GM12873 (cell line): ENCODE measurements at regions not wholly inside any gene's neighbourhood (a gene's known extent, or its start where the extent isn't known, plus 50 kb on each side); places are given as distances from the start of the nearest gene placed in this dataset.
A peak's percentile ranks its signal among the peaks of the same experiment; 100 is the strongest.

Experiments
- TF ChIP-seq, protein P1 (sequence below): IDR thresholded peaks from 2 replicates; pipeline ENCODE4 v1.5.1; 2012; ENCODE audit warnings: low read depth, mild to moderate bottlenecking, moderate library complexity, low read length, control low read depth; ENCODE audit not compliant: insufficient read depth; ENCODE audit errors: missing control alignments

DNA sequence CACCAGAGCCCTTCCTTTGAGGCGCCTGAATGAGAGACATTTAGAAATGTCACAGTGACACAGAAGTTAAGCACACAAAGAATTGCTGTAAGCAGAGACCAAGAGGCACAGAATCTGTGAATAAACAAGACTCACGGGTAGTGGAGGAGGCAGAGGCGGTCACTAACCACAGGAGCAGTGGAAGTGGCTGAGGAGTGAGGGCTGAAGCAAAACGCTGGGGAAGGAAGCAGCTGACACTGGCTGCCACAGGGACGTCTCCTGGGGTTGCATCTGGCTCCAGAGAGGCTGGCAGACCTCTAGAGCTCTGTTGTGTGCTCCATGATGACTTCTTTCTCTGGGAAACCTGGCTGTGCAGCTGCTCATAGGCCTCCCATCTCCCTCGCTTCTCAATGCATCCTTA lies 65.0 kb upstream of the SLC2A12 start:
- TF ChIP-seq, protein P1, sequence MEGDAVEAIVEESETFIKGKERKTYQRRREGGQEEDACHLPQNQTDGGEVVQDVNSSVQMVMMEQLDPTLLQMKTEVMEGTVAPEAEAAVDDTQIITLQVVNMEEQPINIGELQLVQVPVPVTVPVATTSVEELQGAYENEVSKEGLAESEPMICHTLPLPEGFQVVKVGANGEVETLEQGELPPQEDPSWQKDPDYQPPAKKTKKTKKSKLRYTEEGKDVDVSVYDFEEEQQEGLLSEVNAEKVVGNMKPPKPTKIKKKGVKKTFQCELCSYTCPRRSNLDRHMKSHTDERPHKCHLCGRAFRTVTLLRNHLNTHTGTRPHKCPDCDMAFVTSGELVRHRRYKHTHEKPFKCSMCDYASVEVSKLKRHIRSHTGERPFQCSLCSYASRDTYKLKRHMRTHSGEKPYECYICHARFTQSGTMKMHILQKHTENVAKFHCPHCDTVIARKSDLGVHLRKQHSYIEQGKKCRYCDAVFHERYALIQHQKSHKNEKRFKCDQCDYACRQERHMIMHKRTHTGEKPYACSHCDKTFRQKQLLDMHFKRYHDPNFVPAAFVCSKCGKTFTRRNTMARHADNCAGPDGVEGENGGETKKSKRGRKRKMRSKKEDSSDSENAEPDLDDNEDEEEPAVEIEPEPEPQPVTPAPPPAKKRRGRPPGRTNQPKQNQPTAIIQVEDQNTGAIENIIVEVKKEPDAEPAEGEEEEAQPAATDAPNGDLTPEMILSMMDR, result no peak

DNA sequence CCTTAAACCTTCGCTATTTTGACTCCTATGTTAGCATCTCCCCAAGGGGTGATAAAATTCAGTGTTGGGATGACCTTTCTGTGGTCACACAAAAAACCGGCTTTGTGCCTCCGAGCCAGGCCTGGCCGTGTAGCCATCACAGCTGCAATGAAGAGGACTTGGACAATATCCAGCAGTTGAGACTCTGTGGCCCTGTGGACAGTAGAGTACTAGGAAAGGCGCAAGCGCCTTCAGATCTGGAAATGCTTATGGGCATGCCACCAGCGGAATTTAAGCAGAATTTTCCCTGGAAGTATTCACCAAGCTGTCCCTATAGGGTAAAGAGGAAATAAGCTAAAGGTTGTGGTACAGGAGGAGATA lies 63.3 kb upstream of the SLC2A12 start:
- TF ChIP-seq, protein P1, result no peak

DNA sequence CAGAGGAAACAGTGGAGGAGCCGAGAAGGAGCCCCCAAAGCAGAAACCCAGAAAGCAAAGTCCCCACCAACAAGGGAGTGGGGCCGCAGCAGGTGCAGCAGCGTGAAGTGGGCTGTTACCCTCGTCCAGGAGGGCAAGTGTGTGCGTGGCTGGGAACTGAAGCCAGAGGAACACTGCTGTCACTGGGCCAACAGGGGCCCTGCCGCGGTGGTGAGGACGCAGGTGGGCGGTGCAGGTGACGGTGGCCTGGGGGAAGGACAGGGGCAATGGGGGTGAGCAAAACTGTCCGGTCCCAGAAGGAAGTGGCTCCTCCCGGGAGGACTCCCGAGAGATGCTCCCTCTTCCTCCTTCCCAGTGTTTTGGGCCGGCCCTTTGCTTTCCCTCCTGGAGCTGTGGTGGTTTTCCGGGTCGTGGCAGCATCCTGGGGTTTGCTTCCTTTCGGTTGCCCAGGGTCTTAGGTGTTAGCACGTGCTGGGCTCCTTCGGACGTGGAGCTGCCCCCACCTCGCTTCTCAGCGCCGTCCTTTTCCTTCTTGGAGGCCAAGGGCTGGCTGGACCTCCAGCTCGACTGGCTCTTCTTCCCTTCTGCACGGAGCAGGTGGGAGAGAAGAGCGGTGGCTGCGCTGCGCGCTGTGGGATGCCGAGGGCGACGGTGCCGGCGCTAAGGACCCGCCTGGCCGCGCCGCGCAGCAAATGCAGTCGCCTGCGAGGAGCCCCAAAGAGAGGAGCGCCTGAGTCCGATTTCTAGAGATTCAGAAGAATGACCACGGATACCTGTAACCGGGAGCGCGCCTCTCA lies 62.7 kb upstream of the SLC2A12 start:
- TF ChIP-seq, protein P1, result no peak

DNA sequence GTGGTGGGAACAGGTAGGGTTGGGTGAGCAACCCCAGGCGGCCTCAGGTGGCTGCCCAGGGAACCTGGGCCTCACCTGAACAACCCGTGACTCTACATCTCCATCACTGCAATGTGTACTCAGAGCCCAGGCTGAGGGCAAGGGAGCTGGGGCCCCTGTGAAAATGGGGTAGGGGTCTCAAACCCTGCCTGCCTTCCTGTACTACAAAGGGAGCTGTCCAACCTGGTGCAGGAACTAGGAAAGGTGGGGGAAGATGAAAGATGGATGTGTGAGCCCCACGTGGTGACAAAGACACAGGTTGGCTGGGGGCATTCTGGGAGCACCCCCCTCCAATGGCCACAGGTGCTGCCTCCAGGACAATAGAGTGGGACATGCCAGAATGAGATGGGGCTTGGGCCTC lies 62.1 kb upstream of the SLC2A12 start:
- TF ChIP-seq, protein P1, result no peak

DNA sequence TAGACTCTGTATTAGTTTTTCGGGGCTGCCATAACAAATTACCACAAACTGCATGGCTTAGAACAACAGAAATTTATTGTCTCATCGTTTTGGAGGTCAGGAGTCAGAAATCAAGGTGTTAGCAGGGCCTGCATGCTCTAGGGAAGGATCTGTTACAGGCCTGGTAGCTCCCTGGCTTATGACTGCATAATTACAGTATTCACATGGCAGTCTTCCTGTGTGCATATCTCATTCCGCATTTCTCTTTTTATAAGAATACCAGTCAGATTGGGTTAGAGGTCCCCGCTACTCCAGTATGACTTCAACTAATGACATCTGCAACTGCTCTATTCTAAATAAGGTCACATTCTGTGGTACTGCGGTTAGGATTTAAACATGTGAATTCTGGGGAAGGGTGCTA lies 59.3 kb upstream of the SLC2A12 start:
- TF ChIP-seq, protein P1, result no peak

DNA sequence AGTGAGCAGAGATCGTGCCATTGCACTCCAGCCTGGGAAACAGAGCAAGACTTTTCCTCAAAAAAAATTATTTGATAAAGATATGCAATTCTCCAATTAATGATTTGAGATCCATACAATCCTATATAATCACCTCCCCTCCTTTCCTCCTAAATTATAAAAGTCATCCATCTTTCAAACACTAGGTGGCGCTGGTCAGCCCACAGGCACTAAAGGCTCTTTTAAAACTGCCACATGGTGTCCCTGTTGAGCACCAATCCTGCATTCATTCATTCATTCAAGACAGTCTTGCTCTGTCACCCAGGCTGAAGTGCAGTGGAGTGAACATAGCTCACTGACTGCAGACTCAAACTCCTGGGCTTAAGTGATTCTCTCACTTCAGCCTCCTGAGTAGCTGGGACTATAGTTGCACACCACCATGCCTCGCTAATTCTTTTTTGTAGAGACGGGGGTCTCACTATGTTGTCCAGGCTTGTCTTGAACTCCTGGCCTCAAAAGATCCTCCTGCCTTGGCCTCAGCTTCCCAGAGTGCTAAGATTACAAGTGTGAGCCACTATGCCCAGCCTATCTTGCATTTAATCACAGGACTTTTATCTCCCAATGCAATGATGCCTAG lies 58.7 kb upstream of the SLC2A12 start:
- TF ChIP-seq, protein P1, result peak; percentile 92

DNA sequence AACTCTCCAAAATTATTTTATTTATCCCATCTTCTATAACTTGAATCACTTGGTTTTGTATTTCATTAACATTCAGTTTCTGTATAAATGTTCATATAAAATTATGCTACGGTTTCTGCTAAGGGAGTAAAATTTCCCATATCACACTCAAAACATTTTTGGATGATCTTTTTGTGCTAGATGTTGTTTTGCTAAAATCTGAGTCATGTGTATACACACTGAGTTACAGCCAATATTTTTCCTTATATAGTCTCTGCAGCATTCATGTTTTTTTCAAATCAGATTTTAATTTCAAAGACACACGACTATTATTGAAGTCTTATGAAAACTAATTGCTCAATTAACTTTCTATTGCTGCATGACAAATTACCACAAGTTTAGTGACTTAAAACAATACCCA lies 54.3 kb upstream of the SLC2A12 start:
- TF ChIP-seq, protein P1, result no peak
